Keratinocyte (primary cell): ENCODE measurements at regions not wholly inside any gene's neighbourhood (a gene's known extent, or its start where the extent isn't known, plus 50 kb on each side); places are given as distances from the start of the nearest gene placed in this dataset.
A peak's percentile ranks its signal among the peaks of the same experiment; 100 is the strongest.

Source experiments
- CTCF ChIP-seq, 3 experiments: IDR thresholded peaks in 1 of 3; conservative IDR thresholded peaks in 1 of 3; optimal IDR thresholded peaks in 1 of 3; 2 replicates in 2 of 3; 3 replicates in 1 of 3; pipeline versions ENCODE3 to v1.5.1; 2011; ENCODE audit warnings: low read length in 3 of 3, mild to moderate bottlenecking in 3 of 3, moderate library complexity in 2 of 3, control low read depth in 1 of 3, inconsistent platforms in 1 of 3; ENCODE audit not compliant: insufficient read depth in 2 of 3; ENCODE audit errors: extremely low read depth in 1 of 3
- EZH2 ChIP-seq: IDR thresholded peaks from one replicate; pipeline ENCODE4 v1.6.1; 2012; ENCODE audit warnings: inconsistent platforms, mild to moderate bottlenecking, low read length, moderate library complexity

- TF ChIP-seq EZH2 (no peak), CTCF (optimal IDR thresholded peaks at IDR 0.05 in 1 of 3, IDR thresholded peaks at IDR 0.05 in 1 of 3, conservative IDR thresholded peaks at IDR 0.05 in 1 of 3; ENCODE audit: extremely low read depth in 1 of 3, insufficient read depth in 2 of 3, low read length in 3 of 3) (peak in 1 of 3 experiments; percentile 24)
Observed at GRCh38 chr3:147119989-147120388, 286.4 kb downstream of the ZIC4 start.
